ENCODE measurements at regions not wholly inside any gene's neighbourhood (a gene's known extent, or its start where the extent isn't known, plus 50 kb on each side); places are given as distances from the start of the nearest gene placed in this dataset.

DNA sequence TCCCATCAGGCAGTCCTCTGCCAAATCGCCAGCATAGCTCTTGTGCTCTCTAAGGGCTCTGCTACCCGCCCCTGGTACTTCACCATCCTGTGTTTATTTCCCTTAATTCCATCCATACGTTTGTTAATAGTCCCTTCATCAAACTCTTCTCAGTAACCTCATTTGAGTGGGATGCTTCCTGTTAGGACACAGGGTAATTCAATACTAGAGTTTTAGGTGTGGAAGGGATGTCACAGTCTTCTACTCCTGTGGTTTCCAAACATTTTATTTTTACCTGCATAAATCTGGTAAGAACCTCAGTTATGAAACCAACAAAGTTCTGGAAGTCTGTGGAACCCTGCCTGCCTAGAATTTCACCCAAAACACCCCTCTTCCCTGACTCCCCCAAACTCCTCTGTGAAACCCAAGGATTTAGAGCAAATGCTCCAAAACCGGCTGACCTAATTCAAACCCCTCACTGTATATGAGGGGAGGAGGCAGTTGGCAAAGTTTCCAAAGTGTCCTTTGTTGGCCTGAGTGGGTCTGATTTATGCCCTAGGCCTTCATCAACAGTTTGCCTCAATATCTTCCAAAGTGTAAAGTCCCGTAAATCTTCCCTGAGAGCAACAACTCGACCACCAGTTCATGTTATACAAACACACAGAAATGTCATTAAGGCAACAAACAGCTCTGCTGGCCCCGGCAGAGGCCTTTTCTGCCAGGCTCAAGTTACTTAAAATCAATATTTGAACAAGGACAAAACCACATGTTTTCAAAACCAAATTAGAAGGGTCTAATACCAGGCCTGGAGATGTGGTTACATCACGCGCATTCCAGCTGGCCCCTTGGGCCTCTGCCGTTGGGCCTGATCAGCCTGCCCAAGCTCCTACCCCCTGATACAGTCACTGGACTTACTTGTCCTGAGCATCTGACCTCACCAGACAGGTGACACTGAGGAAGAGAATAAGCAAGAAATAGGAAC, 82.4 kb upstream of the FGGY start:
- ChIA-PET CTCF (ENCODE audit: partially characterized antibody) (interaction anchor here (0.7 kb wide), 1 partner anchor 44 kb away, joined by 3 read pairs; no protein-coding TSS in a partner anchor), POLR2A (ENCODE audit: partially characterized antibody) (no interaction called here)
- H3K36me3 ChIP-seq (ENCODE audit: control insufficient read depth in 2 of 4, insufficient read depth in 4 of 4, low read length in 3 of 4) = no peaks in the 10 kb centered on the region
- H2BK5ac ChIP-seq (ENCODE audit: low read depth, low read length) = no peak overlapping the region
- H2BK15ac ChIP-seq (ENCODE audit: low read length) = no peak overlapping the region
- H3K56ac ChIP-seq (replicated peaks; ENCODE audit: insufficient read length, low read depth, low read length) = no peak overlapping the region
- H3K14ac ChIP-seq (ENCODE audit: insufficient read length) = no peak overlapping the region
- H3K4me1 ChIP-seq (replicated peaks in 1 of 4; ENCODE audit: control insufficient read depth in 3 of 4, insufficient read depth in 4 of 4, low read length in 3 of 4) = no peaks in the 10 kb centered on the region
- peaks cover 0 to 3% of the 10 kb centered on the region in 2 experiments; a peak in 3 of 4 replicates for H3K9me3 ChIP-seq (ENCODE audit: insufficient read depth in 2 of 2, low read depth in 1 of 2, low read length in 1 of 2)
- peak overlapping the region; percentile 50; the same call in 1 of the 2 replicates for H2BK20ac ChIP-seq (ENCODE audit: low read length)
- FAIRE-seq (no peak), DNase-seq (ENCODE audit: low read depth in 1 of 2, low spot score in 2 of 2) (no peak)
- H3K79me1 ChIP-seq (ENCODE audit: low read depth, low read length) = no peaks in the 10 kb centered on the region
- 87% methylated on average over 10 of the region's 10 CpGs; no CpG with 5 or more reads in 1 of the 2 experiments for WGBS, 2 experiments (ENCODE audit: extremely low coverage in 1 of 2, insufficient coverage in 1 of 2, insufficient read length in 1 of 2, insufficient replicate concordance in 2 of 2, low coverage in 1 of 2, low lambda C conversion rate in 2 of 2, missing lambda C conversion rate in 1 of 2)
- H3K18ac ChIP-seq (ENCODE audit: extremely low read depth, low read length) = no peak overlapping the region
- H3K4me2 ChIP-seq (ENCODE audit: insufficient read depth in 1 of 2, low read depth in 2 of 2, low read length in 2 of 2) = no peak overlapping the region
- no peak overlapping the region for H2BK120ac ChIP-seq (replicated peaks; ENCODE audit: low read depth, low read length)
- H2AK5ac ChIP-seq (ENCODE audit: low read depth, low read length) = no peak overlapping the region
- no peak overlapping the region for H2BK12ac ChIP-seq (ENCODE audit: low read depth, low read length)
- H3K27me3 ChIP-seq (replicated peaks in 1 of 4; ENCODE audit: control insufficient read depth in 3 of 4, extremely low read depth in 1 of 4, insufficient read depth in 3 of 4, low read length in 3 of 4) = no peaks in the 10 kb centered on the region
- H4K20me1 ChIP-seq (replicated peaks in 1 of 2; ENCODE audit: control insufficient read depth in 1 of 2, insufficient read depth in 2 of 2, low read length in 2 of 2) = no peaks in the 10 kb centered on the region
- no peak overlapping the region for H3K27ac ChIP-seq (ENCODE audit: low read depth, low read length)
- H4K5ac ChIP-seq (ENCODE audit: insufficient read length, low read depth, low read length) = no peak overlapping the region
- H3K79me2 ChIP-seq (ENCODE audit: control insufficient read depth in 1 of 2, insufficient read depth in 2 of 2, low read length in 2 of 2) = no peaks in the 10 kb centered on the region
- no peak overlapping the region for H3K4ac ChIP-seq (replicated peaks; ENCODE audit: insufficient read length, low read depth, low read length)
- H3K23me2 ChIP-seq (ENCODE audit: low read depth, low read length) = no peaks in the 10 kb centered on the region
- no peak overlapping the region for H3K4me3 ChIP-seq (ENCODE audit: extremely low read depth in 1 of 4, insufficient read depth in 2 of 4, low read depth in 3 of 4, low read length in 4 of 4)
- no peak overlapping the region for H2AFZ ChIP-seq (ENCODE audit: low read length)
- no peak overlapping the region; the same call in 1 of the 2 replicates for H4K8ac ChIP-seq (ENCODE audit: extremely low read depth, insufficient read depth, low read length)
- no peak overlapping the region for H3K9ac ChIP-seq (replicated peaks in 1 of 4; ENCODE audit: extremely low read depth in 1 of 4, low read depth in 3 of 4, low read length in 3 of 4)
- H4K91ac ChIP-seq (replicated peaks; ENCODE audit: insufficient read length, low read length) = no peak overlapping the region
- H3K23ac ChIP-seq (ENCODE audit: insufficient read length) = no peak overlapping the region
- no peak for TF ChIP-seq ZNF274 (IDR thresholded peaks at IDR 0.05; ENCODE audit: borderline replicate concordance, extremely low read depth, low read length)
- TF ChIP-seq TEAD4 (IDR thresholded peaks at IDR 0.05; ENCODE audit: low read depth, low read length) = no peak
- TF ChIP-seq SRF (IDR thresholded peaks at IDR 0.05; ENCODE audit: low read depth, low read length) = no peak
- TF ChIP-seq POLR2AphosphoS5 (IDR thresholded peaks at IDR 0.05; ENCODE audit: low read depth, low read length) = no peak
- TF ChIP-seq RXRA (IDR thresholded peaks at IDR 0.05; ENCODE audit: insufficient read depth, low read depth, low read length) = no peak
- TF ChIP-seq, protein P1, sequence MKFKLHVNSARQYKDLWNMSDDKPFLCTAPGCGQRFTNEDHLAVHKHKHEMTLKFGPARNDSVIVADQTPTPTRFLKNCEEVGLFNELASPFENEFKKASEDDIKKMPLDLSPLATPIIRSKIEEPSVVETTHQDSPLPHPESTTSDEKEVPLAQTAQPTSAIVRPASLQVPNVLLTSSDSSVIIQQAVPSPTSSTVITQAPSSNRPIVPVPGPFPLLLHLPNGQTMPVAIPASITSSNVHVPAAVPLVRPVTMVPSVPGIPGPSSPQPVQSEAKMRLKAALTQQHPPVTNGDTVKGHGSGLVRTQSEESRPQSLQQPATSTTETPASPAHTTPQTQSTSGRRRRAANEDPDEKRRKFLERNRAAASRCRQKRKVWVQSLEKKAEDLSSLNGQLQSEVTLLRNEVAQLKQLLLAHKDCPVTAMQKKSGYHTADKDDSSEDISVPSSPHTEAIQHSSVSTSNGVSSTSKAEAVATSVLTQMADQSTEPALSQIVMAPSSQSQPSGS (IDR thresholded peaks at IDR 0.05; ENCODE audit: low read length) = no peak
- TF ChIP-seq, protein P2, sequence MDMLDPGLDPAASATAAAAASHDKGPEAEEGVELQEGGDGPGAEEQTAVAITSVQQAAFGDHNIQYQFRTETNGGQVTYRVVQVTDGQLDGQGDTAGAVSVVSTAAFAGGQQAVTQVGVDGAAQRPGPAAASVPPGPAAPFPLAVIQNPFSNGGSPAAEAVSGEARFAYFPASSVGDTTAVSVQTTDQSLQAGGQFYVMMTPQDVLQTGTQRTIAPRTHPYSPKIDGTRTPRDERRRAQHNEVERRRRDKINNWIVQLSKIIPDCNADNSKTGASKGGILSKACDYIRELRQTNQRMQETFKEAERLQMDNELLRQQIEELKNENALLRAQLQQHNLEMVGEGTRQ (IDR thresholded peaks at IDR 0.05; ENCODE audit: low read length) = no peak
- TF ChIP-seq, protein P3, sequence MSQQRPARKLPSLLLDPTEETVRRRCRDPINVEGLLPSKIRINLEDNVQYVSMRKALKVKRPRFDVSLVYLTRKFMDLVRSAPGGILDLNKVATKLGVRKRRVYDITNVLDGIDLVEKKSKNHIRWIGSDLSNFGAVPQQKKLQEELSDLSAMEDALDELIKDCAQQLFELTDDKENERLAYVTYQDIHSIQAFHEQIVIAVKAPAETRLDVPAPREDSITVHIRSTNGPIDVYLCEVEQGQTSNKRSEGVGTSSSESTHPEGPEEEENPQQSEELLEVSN (IDR thresholded peaks at IDR 0.05) = no peak

Data from H1 (cell line).